K562 (cell line): ENCODE measurements at regions not wholly inside any gene's neighbourhood (a gene's known extent, or its start where the extent isn't known, plus 50 kb on each side); places are given as distances from the start of the nearest gene placed in this dataset.

Experiments used
- ATAC-seq: fragments of 200-7000 bp; cut with Tn5 transposase; 3 replicates; pipeline ENCODE4 v1.9.1; 2020; ENCODE audit warnings: moderate library complexity
- BruUV-seq: library from RNA; stranded (reverse); fragments of 400-500 nt; replicated peaks from 2 replicates; lab custom pipeline; 2021; lab: Mats Ljungman, UMichigan
- CTCF ChIA-PET: fragments of 300-600 bp; formaldehyde crosslinking; extraction: SDS; loops from one replicate; lab custom pipeline; 2021; ENCODE audit warnings: low intra/inter-chr PET ratio; lab: Yijun Ruan, JAX
- POLR2A ChIA-PET: fragments of 300-600, 350-650 bp; sonication (Branson Sonifier 250); formaldehyde crosslinking; extraction: SDS; loops from one replicate; lab custom pipeline; 2021; ENCODE audit warnings: antibody characterized with exemption, inconsistent platforms; lab: Yijun Ruan, JAX
- DNase-seq, 4 experiments: peaks; one replicate each; pipeline versions ENCODE4 v3.0.0 to v3.0.0-alpha.2; 2011 to 2018; ENCODE audit warnings: low spot score in 3 of 4, mixed read lengths in 3 of 4; ENCODE audit errors: extremely low read depth in 1 of 4
- FAIRE-seq: peaks from 2 replicates; lab custom pipeline; 2011; peaks lifted over from hg19 to GRCh38; lab: Jason Lieb, UNC
- H2AFZ ChIP-seq: 2 replicates; pipeline ENCODE4 v1.6.0; 2011; ENCODE audit warnings: low read depth, low read length, control low read depth, inconsistent platforms
- H3K27ac ChIP-seq: fragments of 200-600 bp; 3 replicates; pipeline ENCODE4 v1.8.0; 2011; ENCODE audit warnings: low read depth, mild to moderate bottlenecking, control low read depth, inconsistent platforms, low read length, moderate library complexity, mixed read lengths; ENCODE audit errors: extremely low read depth
- H3K27me3 ChIP-seq, 2 experiments: fragments of 300-600 bp in 1 of 2; 2 replicates in 1 of 2; 3 replicates in 1 of 2; pipeline versions ENCODE4 v1.6.0 to v1.8.0; 2011; ENCODE audit warnings: inconsistent platforms in 2 of 2, low read length in 2 of 2, mild to moderate bottlenecking in 1 of 2, mixed read lengths in 1 of 2, moderate library complexity in 1 of 2; ENCODE audit not compliant: control insufficient read depth in 2 of 2, insufficient read depth in 2 of 2
- H3K36me3 ChIP-seq: fragments of 300-600 bp; 3 replicates; pipeline ENCODE4 v1.8.0; 2011; ENCODE audit warnings: mild to moderate bottlenecking, low read length, inconsistent platforms; ENCODE audit not compliant: control insufficient read depth, insufficient read depth
- H3K4me1 ChIP-seq, 2 experiments: fragments of 200-600 bp in 1 of 2; replicated peaks in 1 of 2; 2 replicates in 1 of 2; 3 replicates in 1 of 2; pipeline versions ENCODE4 v1.5.1 to v1.8.0; 2011; ENCODE audit warnings: inconsistent platforms in 2 of 2, low read length in 2 of 2, mild to moderate bottlenecking in 1 of 2, mixed read lengths in 1 of 2, moderate library complexity in 1 of 2; ENCODE audit not compliant: control insufficient read depth in 2 of 2, insufficient read depth in 2 of 2
- H3K4me2 ChIP-seq: 2 replicates; pipeline ENCODE4 v1.6.1; 2011; ENCODE audit warnings: low read length, control low read depth, inconsistent platforms, mixed read lengths; ENCODE audit not compliant: insufficient read depth
- H3K4me3 ChIP-seq: fragments of 200-600 bp; sonication (generic), shearing (Covaris generic); 2 replicates; pipeline ENCODE4 v1.5.1; 2016; ENCODE audit warnings: control low read depth, inconsistent platforms
- H3K79me2 ChIP-seq: fragments of 200-600 bp; 3 replicates; pipeline ENCODE4 v1.8.0; 2011; ENCODE audit warnings: low read length, inconsistent platforms; ENCODE audit not compliant: control insufficient read depth, insufficient read depth
- H3K9ac ChIP-seq, 2 experiments: 2 replicates each; pipeline versions ENCODE4 v1.6.0 to v1.6.1; 2011; ENCODE audit warnings: low read depth in 2 of 2, low read length in 2 of 2, control low read depth in 1 of 2, inconsistent platforms in 1 of 2, mild to moderate bottlenecking in 1 of 2, mixed read lengths in 1 of 2; ENCODE audit not compliant: insufficient read depth in 1 of 2
- H3K9me1 ChIP-seq: one replicate; pipeline ENCODE4 v1.6.0; 2011; ENCODE audit warnings: inconsistent platforms, mild to moderate bottlenecking, low read length, moderate library complexity; ENCODE audit not compliant: control insufficient read depth, insufficient read depth
- H3K9me3 ChIP-seq: replicated peaks from 2 replicates; pipeline ENCODE4 v1.5.1; 2011; ENCODE audit warnings: low read depth, low read length, inconsistent platforms; ENCODE audit not compliant: control insufficient read depth, insufficient read depth
- H4K20me1 ChIP-seq: replicated peaks from 2 replicates; pipeline ENCODE4 v1.6.1; 2011; ENCODE audit warnings: low read length, inconsistent platforms, mixed read lengths; ENCODE audit not compliant: control insufficient read depth, insufficient read depth
- CREB3 ChIP-seq: fragments of 450-650 bp; conservative IDR thresholded peaks from 2 replicates; pipeline ENCODE4 v1.6.1; 2016; ENCODE audit warnings: missing genetic modification characterization, low read depth, mild to moderate bottlenecking, missing compliant biosample characterization, moderate library complexity
- CUX1 ChIP-seq: fragments of 200-800 bp; sonication (Bioruptor generic); IDR thresholded peaks from 2 replicates; pipeline ENCODE4 v1.6.1; 2016; ENCODE audit warnings: missing genetic modification characterization, missing compliant biosample characterization
- DACH1 ChIP-seq: fragments of 450-650 bp; IDR thresholded peaks from 2 replicates; pipeline ENCODE4 v1.6.1; 2018; ENCODE audit not compliant: partially characterized antibody
- ETV5 ChIP-seq: sonication (generic); formaldehyde crosslinking; IDR thresholded peaks from 2 replicates; pipeline ENCODE4 v1.4.0; 2020; ENCODE audit warnings: low read depth, mild to moderate bottlenecking, missing genetic modification reagents
- FOXA1 ChIP-seq: fragments of 450-650 bp; IDR thresholded peaks from 2 replicates; pipeline ENCODE4 v1.6.1; 2016; ENCODE audit warnings: mild to moderate bottlenecking, borderline replicate concordance
- HDAC6 ChIP-seq: IDR thresholded peaks from 2 replicates; pipeline ENCODE4 v1.6.1; 2012; ENCODE audit warnings: low read depth, mild to moderate bottlenecking, control low read depth, inconsistent platforms, low read length, moderate library complexity
- HIVEP1 ChIP-seq: fragments of 250-450 bp; sonication (Bioruptor Pico); IDR thresholded peaks from 2 replicates; pipeline ENCODE4 v1.4.0; 2020; ENCODE audit warnings: mild to moderate bottlenecking
- IRF9 ChIP-seq: fragments of 450-650 bp; IDR thresholded peaks from 2 replicates; pipeline ENCODE4 v1.6.1; 2016; ENCODE audit warnings: missing biosample characterization, missing genetic modification characterization
- KLF1 ChIP-seq: fragments of 450-650 bp; IDR thresholded peaks from 2 replicates; pipeline ENCODE4 v1.6.1; 2016; ENCODE audit warnings: missing genetic modification characterization, missing compliant biosample characterization
- PREB ChIP-seq: sonication (generic); formaldehyde crosslinking; IDR thresholded peaks from 2 replicates; pipeline ENCODE4 v1.8.1; 2023; ENCODE audit warnings: mild to moderate bottlenecking, missing genetic modification reagents
- RBM39 ChIP-seq: fragments of 200-400 bp; formaldehyde crosslinking; optimal IDR thresholded peaks from 2 replicates; pipeline ENCODE3; 2018; ENCODE audit warnings: low read depth, low read length
- SMC3 ChIP-seq: conservative IDR thresholded peaks from 2 replicates; pipeline ENCODE4 v1.6.1; 2011; ENCODE audit warnings: low read depth, low read length, improper control_type of control experiment; ENCODE audit not compliant: insufficient read depth
- WGBS: fragments of 100-300 bp; shearing (Covaris generic); methylation state at CpG from one replicate; pipeline ENCODE4 v1.1.6; 2016; ENCODE audit warnings: low coverage, mixed read lengths; ENCODE audit not compliant: insufficient coverage; ENCODE audit errors: missing lambda C conversion rate; 5-methylcytosine and 5-hydroxymethylcytosine counted together
- in situ Hi-C: fragments of 300-500 bp; cut with MboI; formaldehyde crosslinking; loops from 4 replicates; pipeline ENCODE4 v1.15.0; 2018; ENCODE audit warnings: inconsistent platforms, mixed read lengths
- intact Hi-C: fragments of 100-400 bp; cut with micrococcal nuclease; formaldehyde crosslinking; loops from 2 replicates; pipeline ENCODE4 v1.14.2; 2022

- no peak for TF ChIP-seq CUX1 (CRISPR knock-in tag)
These were observed 327.9 kb downstream of the C12orf75 start (continued) for GRCh38 chr12:105658389-105658788.

GRCh38 chr12:105659355-105660075 is 329.0 kb downstream of the C12orf75 start:
- intact Hi-C loops (no loop called here), in situ Hi-C loops (no loop called here)
- no peak overlapping the region for H3K27ac ChIP-seq
- WGBS, result 0% methylated on average over 2 of the region's 2 CpGs
- ATAC-seq (no peak), FAIRE-seq (no peak), DNase-seq (no peak)
- no peaks in the 10 kb centered on the region for H3K79me2 ChIP-seq
- H3K9me3 ChIP-seq, result no peaks in the 10 kb centered on the region
- no peak overlapping the region for H3K4me3 ChIP-seq
- H4K20me1 ChIP-seq, result no peaks in the 10 kb centered on the region
- no peaks in the 10 kb centered on the region for H3K27me3 ChIP-seq
- no peak overlapping the region for H2AFZ ChIP-seq
- no peak overlapping the region for H3K9ac ChIP-seq
- no peak overlapping the region for H3K4me2 ChIP-seq
- POLR2A ChIA-PET, result no interaction called here
- no TSS peak for BruUV-seq
- CTCF ChIA-PET, result no interaction called here
- H3K36me3 ChIP-seq, result no peaks in the 10 kb centered on the region
- no peaks in the 10 kb centered on the region for H3K9me1 ChIP-seq
- no peaks in the 10 kb centered on the region for H3K4me1 ChIP-seq
- TF ChIP-seq CREB3 (tag), result no peak
- TF ChIP-seq RBM39, result no peak
- TF ChIP-seq FOXA1, result no peak
- TF ChIP-seq ETV5 (CRISPR knock-in tag), result no peak
- no peak for TF ChIP-seq IRF9 (tag)
- no peak for TF ChIP-seq HDAC6
- no peak for TF ChIP-seq PREB (CRISPR knock-in tag)
- no peak for TF ChIP-seq KLF1 (tag)
- no peak for TF ChIP-seq SMC3
- TF ChIP-seq HIVEP1 (CRISPR knock-in tag), result no peak
- TF ChIP-seq DACH1, result no peak
